Fibroblast of skin of right quadriceps (primary cell): ENCODE measurements at regions not wholly inside any gene's neighbourhood (a gene's known extent, or its start where the extent isn't known, plus 50 kb on each side); places are given as distances from the start of the nearest gene placed in this dataset.
A peak's percentile ranks its signal among the peaks of the same experiment; 100 is the strongest.
"Not testable (repeated sequence)": the region's sequence is repeated elsewhere in the genome, so short reads cannot be mapped to it uniquely, and the experiment has no call there.

ENCODE experiments used
- DNase-seq: peaks from one replicate; pipeline ENCODE4 v3.0.0-alpha.2; 2013

GRCh38 chr12:60539592-60539991, 943.8 kb downstream of the SLC16A7 start:
- no peak for DNase-seq

- DNase-seq: no peak
Observed at GRCh38 chr12:60568914-60569313, 973.1 kb downstream of the SLC16A7 start.

GRCh38 chr12:60577607-60578006, 981.8 kb downstream of the SLC16A7 start:
- no peak for DNase-seq

GRCh38 chr12:60587664-60588063, 991.8 kb downstream of the SLC16A7 start:
- DNase-seq: not testable (repeated sequence)

GRCh38 chr12:60594035-60594711, 998.3 kb downstream of the SLC16A7 start:
- no peak for DNase-seq

GRCh38 chr12:60602601-60603000, 1006.8 kb downstream of the SLC16A7 start:
- no peak for DNase-seq

GRCh38 chr12:60603475-60603874, 1007.6 kb downstream of the SLC16A7 start:
- DNase-seq: not testable (repeated sequence)

- no peak for DNase-seq
Observed at GRCh38 chr12:60616400-60616799, 1020.6 kb downstream of the SLC16A7 start.

GRCh38 chr12:60630796-60631195, 1035.0 kb downstream of the SLC16A7 start:
- DNase-seq: no peak

GRCh38 chr12:60644076-60644475, 1048.2 kb downstream of the SLC16A7 start:
- no peak for DNase-seq

- DNase-seq: peak; percentile 3
Observed at GRCh38 chr12:60666895-60667294, 1071.1 kb downstream of the SLC16A7 start.

GRCh38 chr12:60672949-60673348, 1077.1 kb downstream of the SLC16A7 start:
- DNase-seq: no peak

- DNase-seq: peak; percentile 1
Observed at GRCh38 chr12:60684988-60685655, 1089.3 kb downstream of the SLC16A7 start.

GRCh38 chr12:60689137-60689536, 1093.3 kb downstream of the SLC16A7 start:
- DNase-seq: no peak

- no peak for DNase-seq
Observed at GRCh38 chr12:60693019-60693626, 1097.3 kb downstream of the SLC16A7 start.

- no peak for DNase-seq
Observed at GRCh38 chr12:60704171-60704914, 1108.5 kb downstream of the SLC16A7 start.

- no peak for DNase-seq
Observed at GRCh38 chr12:60710246-60710645, 1114.4 kb downstream of the SLC16A7 start.

- DNase-seq: no peak
Observed at GRCh38 chr12:60714141-60714900, 1118.5 kb downstream of the SLC16A7 start.

- DNase-seq: no peak
Observed at GRCh38 chr12:60724475-60724874, 1128.6 kb downstream of the SLC16A7 start.

GRCh38 chr12:60724984-60725383, 1129.2 kb downstream of the SLC16A7 start:
- DNase-seq: no peak

GRCh38 chr12:60752589-60752988, 1156.8 kb downstream of the SLC16A7 start:
- no peak for DNase-seq

GRCh38 chr12:60758224-60758623, 1162.4 kb downstream of the SLC16A7 start:
- no peak for DNase-seq

- no peak for DNase-seq
Observed at GRCh38 chr12:60760965-60761364, 1165.1 kb downstream of the SLC16A7 start.
